ENCODE measurements at regions not wholly inside any gene's neighbourhood (a gene's known extent, or its start where the extent isn't known, plus 50 kb on each side); places are given as distances from the start of the nearest gene placed in this dataset.

- TF ChIP-seq GATA2 (IDR thresholded peaks at IDR 0.05; ENCODE audit: low read depth, low read length) (no peak), GATA3 (IDR thresholded peaks at IDR 0.05; ENCODE audit: low read depth, low read length) (no peak)
These were observed 337.6 kb downstream of the EFHB start for GRCh38 chr3:19596408-19596807.
